ENCODE measurements at regions not wholly inside any gene's neighbourhood (a gene's known extent, or its start where the extent isn't known, plus 50 kb on each side); places are given as distances from the start of the nearest gene placed in this dataset.

DNA sequence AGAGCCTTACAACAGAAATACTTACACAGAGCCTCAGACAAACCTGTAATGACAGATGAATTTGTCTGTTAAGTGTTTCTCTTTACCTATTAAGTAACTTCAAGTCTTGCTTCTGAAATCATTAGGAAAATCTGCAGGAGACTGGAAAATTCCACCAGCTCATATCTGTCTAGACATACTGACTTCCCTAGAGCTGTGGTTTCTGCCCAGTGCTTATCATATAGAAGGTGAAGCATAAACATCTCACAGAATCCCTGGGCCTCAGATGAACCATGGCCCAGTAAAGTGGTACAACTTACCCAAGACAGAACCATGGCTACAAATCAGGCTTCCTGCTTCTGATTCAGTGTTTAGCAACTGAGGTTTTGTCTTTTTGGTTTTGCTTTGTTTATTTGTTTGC lies 91.6 kb downstream of the EGLN3 start:
- no peak overlapping the region for H3K27ac ChIP-seq (ENCODE audit: low read depth, low read length)
- H3K9me3 ChIP-seq (ENCODE audit: insufficient read depth, low read depth, low read length) = no peaks in the 10 kb centered on the region
- peak overlapping the region; percentile 85 for H3K27ac Mint-ChIP-seq (ENCODE audit: unreplicated experiment)
- H3K4me1 ChIP-seq (ENCODE audit: insufficient read depth, low read length) = no peaks in the 10 kb centered on the region
- H3K36me3 Mint-ChIP-seq (ENCODE audit: low read depth, unreplicated experiment) = no peaks in the 10 kb centered on the region
- no peak overlapping the region for H3K4me2 ChIP-seq (ENCODE audit: low read length)
- no peaks in the 10 kb centered on the region for H3K79me2 ChIP-seq (ENCODE audit: insufficient read depth, low read length)
- H3K9ac ChIP-seq (ENCODE audit: low read length) = no peak overlapping the region
- H3K27me3 ChIP-seq (ENCODE audit: insufficient read depth, low read length) = no peaks in the 10 kb centered on the region
- H3K4me3 Mint-ChIP-seq (ENCODE audit: unreplicated experiment) = no peak overlapping the region
- no peaks in the 10 kb centered on the region for H4K20me1 ChIP-seq (ENCODE audit: insufficient read depth, low read length)
- H2AFZ ChIP-seq (ENCODE audit: low read depth, low read length) = no peak overlapping the region
- H3K4me3 ChIP-seq (ENCODE audit: insufficient read depth, low read depth, low read length) = no peak overlapping the region
- DNase-seq (ENCODE audit: low read depth) (peak; percentile 27), FAIRE-seq (no peak)
- TF ChIP-seq EZH2 (IDR thresholded peaks at IDR 0.05; ENCODE audit: insufficient read depth, low read length) = no peak
- TF ChIP-seq, protein P1, sequence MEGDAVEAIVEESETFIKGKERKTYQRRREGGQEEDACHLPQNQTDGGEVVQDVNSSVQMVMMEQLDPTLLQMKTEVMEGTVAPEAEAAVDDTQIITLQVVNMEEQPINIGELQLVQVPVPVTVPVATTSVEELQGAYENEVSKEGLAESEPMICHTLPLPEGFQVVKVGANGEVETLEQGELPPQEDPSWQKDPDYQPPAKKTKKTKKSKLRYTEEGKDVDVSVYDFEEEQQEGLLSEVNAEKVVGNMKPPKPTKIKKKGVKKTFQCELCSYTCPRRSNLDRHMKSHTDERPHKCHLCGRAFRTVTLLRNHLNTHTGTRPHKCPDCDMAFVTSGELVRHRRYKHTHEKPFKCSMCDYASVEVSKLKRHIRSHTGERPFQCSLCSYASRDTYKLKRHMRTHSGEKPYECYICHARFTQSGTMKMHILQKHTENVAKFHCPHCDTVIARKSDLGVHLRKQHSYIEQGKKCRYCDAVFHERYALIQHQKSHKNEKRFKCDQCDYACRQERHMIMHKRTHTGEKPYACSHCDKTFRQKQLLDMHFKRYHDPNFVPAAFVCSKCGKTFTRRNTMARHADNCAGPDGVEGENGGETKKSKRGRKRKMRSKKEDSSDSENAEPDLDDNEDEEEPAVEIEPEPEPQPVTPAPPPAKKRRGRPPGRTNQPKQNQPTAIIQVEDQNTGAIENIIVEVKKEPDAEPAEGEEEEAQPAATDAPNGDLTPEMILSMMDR (IDR thresholded peaks at IDR 0.05; ENCODE audit: insufficient read depth, low read depth, low read length) = no peak
- H3K27me3 Mint-ChIP-seq (ENCODE audit: low read depth, unreplicated experiment) = no peaks in the 10 kb centered on the region
- H3K4me1 Mint-ChIP-seq (ENCODE audit: low read depth, unreplicated experiment) = peaks cover 31% of the 10 kb centered on the region
- no peaks in the 10 kb centered on the region for H3K36me3 ChIP-seq (ENCODE audit: insufficient read depth, low read length)
- peaks cover 3% of the 10 kb centered on the region for H3K9me3 Mint-ChIP-seq (ENCODE audit: unreplicated experiment)

DNA sequence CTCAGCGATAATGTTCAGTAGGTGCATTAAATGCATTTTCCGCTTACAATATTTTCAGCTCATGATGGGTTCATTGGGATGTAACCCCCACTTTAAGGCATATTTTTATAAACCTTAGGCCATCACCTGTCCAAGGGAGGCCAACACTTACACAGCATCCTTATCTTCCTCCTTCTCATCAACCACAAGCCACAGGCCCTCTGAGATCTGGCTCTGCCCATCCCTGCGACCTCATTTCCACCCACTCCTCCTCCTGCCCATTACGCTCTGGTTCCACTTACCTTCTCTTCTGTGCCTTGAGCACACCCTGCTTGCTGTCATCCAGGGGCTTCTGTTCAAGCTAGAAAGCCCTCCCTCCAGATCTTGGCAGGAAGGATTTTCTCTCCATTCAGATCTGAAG lies 93.2 kb downstream of the EGLN3 start:
- Histone ChIP-seq H3K79me2 (ENCODE audit: insufficient read depth, low read length) (no peaks in the 10 kb centered on the region), H3K27ac (ENCODE audit: low read depth, low read length) (no peak overlapping the region), H3K9me3 (ENCODE audit: insufficient read depth, low read depth, low read length) (no peaks in the 10 kb centered on the region), H2AFZ (ENCODE audit: low read depth, low read length) (no peak overlapping the region), H3K4me2 (ENCODE audit: low read length) (no peak overlapping the region), H3K27me3 (ENCODE audit: insufficient read depth, low read length) (no peaks in the 10 kb centered on the region), H3K4me1 (ENCODE audit: insufficient read depth, low read length) (no peaks in the 10 kb centered on the region), H4K20me1 (ENCODE audit: insufficient read depth, low read length) (no peaks in the 10 kb centered on the region), H3K36me3 (ENCODE audit: insufficient read depth, low read length) (no peaks in the 10 kb centered on the region), H3K4me3 (ENCODE audit: insufficient read depth, low read depth, low read length) (no peak overlapping the region), H3K9ac (ENCODE audit: low read length) (no peak overlapping the region)
- H3K27ac Mint-ChIP-seq (ENCODE audit: unreplicated experiment) = no peak overlapping the region
- H3K27me3 Mint-ChIP-seq (ENCODE audit: low read depth, unreplicated experiment) = no peaks in the 10 kb centered on the region
- no peak for TF ChIP-seq EZH2 (IDR thresholded peaks at IDR 0.05; ENCODE audit: insufficient read depth, low read length)
- TF ChIP-seq, protein P1 (IDR thresholded peaks at IDR 0.05; ENCODE audit: insufficient read depth, low read depth, low read length) = no peak
- peaks cover 3% of the 10 kb centered on the region for H3K9me3 Mint-ChIP-seq (ENCODE audit: unreplicated experiment)
- H3K4me1 Mint-ChIP-seq (ENCODE audit: low read depth, unreplicated experiment) = peaks cover 31% of the 10 kb centered on the region
- no peak overlapping the region for H3K4me3 Mint-ChIP-seq (ENCODE audit: unreplicated experiment)
- FAIRE-seq (no peak), DNase-seq (ENCODE audit: low read depth) (no peak)
- no peaks in the 10 kb centered on the region for H3K36me3 Mint-ChIP-seq (ENCODE audit: low read depth, unreplicated experiment)

DNA sequence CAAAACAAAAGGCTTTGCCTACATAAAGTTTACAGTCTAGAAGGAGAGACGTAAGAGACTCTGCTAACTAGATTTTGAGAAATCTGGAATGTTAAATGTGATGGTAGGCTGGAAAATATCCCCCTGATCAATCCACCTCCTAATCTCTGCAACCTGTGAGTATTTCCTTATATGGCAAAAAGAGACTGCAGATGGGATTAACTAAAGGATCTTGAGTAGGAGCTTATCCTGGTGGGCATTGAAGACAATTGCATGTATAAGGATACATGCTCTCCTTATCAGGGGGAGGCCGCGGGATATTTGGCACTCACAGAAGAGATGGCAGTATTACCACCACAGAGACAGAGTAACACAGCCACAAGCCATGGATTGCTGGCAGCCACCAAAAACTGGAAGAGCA lies 95.2 kb downstream of the EGLN3 start:
- Mint-ChIP-seq H3K4me3 (ENCODE audit: unreplicated experiment) (no peak overlapping the region), H3K27me3 (ENCODE audit: low read depth, unreplicated experiment) (peaks cover 4% of the 10 kb centered on the region), H3K4me1 (ENCODE audit: low read depth, unreplicated experiment) (peaks cover 27% of the 10 kb centered on the region), H3K9me3 (ENCODE audit: unreplicated experiment) (peaks cover 5% of the 10 kb centered on the region), H3K27ac (ENCODE audit: unreplicated experiment) (no peak overlapping the region), H3K36me3 (ENCODE audit: low read depth, unreplicated experiment) (no peaks in the 10 kb centered on the region)
- Histone ChIP-seq H3K4me2 (ENCODE audit: low read length) (no peak overlapping the region), H3K27me3 (ENCODE audit: insufficient read depth, low read length) (no peaks in the 10 kb centered on the region), H3K36me3 (ENCODE audit: insufficient read depth, low read length) (no peaks in the 10 kb centered on the region), H3K9me3 (ENCODE audit: insufficient read depth, low read depth, low read length) (no peaks in the 10 kb centered on the region), H3K4me1 (ENCODE audit: insufficient read depth, low read length) (no peaks in the 10 kb centered on the region), H2AFZ (ENCODE audit: low read depth, low read length) (no peak overlapping the region), H3K27ac (ENCODE audit: low read depth, low read length) (no peak overlapping the region), H3K9ac (ENCODE audit: low read length) (no peak overlapping the region), H4K20me1 (ENCODE audit: insufficient read depth, low read length) (no peaks in the 10 kb centered on the region), H3K4me3 (ENCODE audit: insufficient read depth, low read depth, low read length) (no peak overlapping the region), H3K79me2 (ENCODE audit: insufficient read depth, low read length) (no peaks in the 10 kb centered on the region)
- TF ChIP-seq EZH2 (IDR thresholded peaks at IDR 0.05; ENCODE audit: insufficient read depth, low read length) = no peak
- TF ChIP-seq, protein P1 (IDR thresholded peaks at IDR 0.05; ENCODE audit: insufficient read depth, low read depth, low read length) = no peak
- DNase-seq (ENCODE audit: low read depth) (no peak), FAIRE-seq (no peak)
